ENCODE measurements at regions not wholly inside any gene's neighbourhood (a gene's known extent, or its start where the extent isn't known, plus 50 kb on each side); places are given as distances from the start of the nearest gene placed in this dataset.

- DNase-seq (ENCODE audit: low read depth): no peak
- TF ChIP-seq CTCF (IDR thresholded peaks at IDR 0.05; ENCODE audit: insufficient read depth, low read depth, low read length): no peak
- Histone ChIP-seq H3K27me3 (ENCODE audit: control insufficient read depth, insufficient read depth, low read length) (no peaks in the 10 kb centered on the region), H3K4me3 (ENCODE audit: low read depth, low read length) (no peak overlapping the region), H3K36me3 (ENCODE audit: control insufficient read depth, insufficient read depth, low read length) (no peaks in the 10 kb centered on the region)
- POLR2A ChIA-PET: no interaction called here
- CTCF ChIA-PET: no interaction called here
Observed at GRCh38 chr6:106892186-106892585, 82.3 kb downstream of the CD24 start.

GRCh38 chr6:106890447-106890846 lies 84.1 kb downstream of the CD24 start:
- no peak for DNase-seq (ENCODE audit: low read depth)
- H3K36me3 ChIP-seq (ENCODE audit: control insufficient read depth, insufficient read depth, low read length): no peaks in the 10 kb centered on the region
- CTCF ChIA-PET: no interaction called here

GRCh38 chr6:106889692-106890091 lies 84.8 kb downstream of the CD24 start:
- no peak for TF ChIP-seq CTCF (IDR thresholded peaks at IDR 0.05; ENCODE audit: insufficient read depth, low read depth, low read length)
- ChIA-PET CTCF (no interaction called here), POLR2A (interaction anchor here (0.6 kb wide), 1 partner anchor 18 kb away, joined by 4 read pairs; no protein-coding TSS in a partner anchor)
- H3K36me3 ChIP-seq (ENCODE audit: control insufficient read depth, insufficient read depth, low read length): no peaks in the 10 kb centered on the region
- DNase-seq (ENCODE audit: low read depth): no peak
- H3K27me3 ChIP-seq (ENCODE audit: control insufficient read depth, insufficient read depth, low read length): no peaks in the 10 kb centered on the region
- H3K4me3 ChIP-seq (ENCODE audit: low read depth, low read length): no peak overlapping the region

More at GRCh38 chr6:106890447-106890846, 84.1 kb downstream of the CD24 start:
- POLR2A ChIA-PET: no interaction called here
- no peak overlapping the region for H3K4me3 ChIP-seq (ENCODE audit: low read depth, low read length)
- no peak for TF ChIP-seq CTCF (IDR thresholded peaks at IDR 0.05; ENCODE audit: insufficient read depth, low read depth, low read length)
- no peaks in the 10 kb centered on the region for H3K27me3 ChIP-seq (ENCODE audit: control insufficient read depth, insufficient read depth, low read length)

GRCh38 chr6:106886922-106887797 lies 87.4 kb downstream of the CD24 start:
- ChIA-PET POLR2A (no interaction called here), CTCF (interaction anchor here (0.8 kb wide), 1 partner anchor 15 kb away, joined by 4 read pairs; no protein-coding TSS in a partner anchor)
- H3K4me3 ChIP-seq (ENCODE audit: low read depth, low read length): no peak overlapping the region
- H3K27me3 ChIP-seq (ENCODE audit: control insufficient read depth, insufficient read depth, low read length): no peaks in the 10 kb centered on the region
- TF ChIP-seq CTCF (IDR thresholded peaks at IDR 0.05; ENCODE audit: insufficient read depth, low read depth, low read length): no peak
- DNase-seq (ENCODE audit: low read depth): no peak
- no peaks in the 10 kb centered on the region for H3K36me3 ChIP-seq (ENCODE audit: control insufficient read depth, insufficient read depth, low read length)

- CTCF ChIA-PET: no interaction called here
- no peak for TF ChIP-seq CTCF (IDR thresholded peaks at IDR 0.05; ENCODE audit: insufficient read depth, low read depth, low read length)
- no peaks in the 10 kb centered on the region for H3K36me3 ChIP-seq (ENCODE audit: control insufficient read depth, insufficient read depth, low read length)
- no peaks in the 10 kb centered on the region for H3K27me3 ChIP-seq (ENCODE audit: control insufficient read depth, insufficient read depth, low read length)
- H3K4me3 ChIP-seq (ENCODE audit: low read depth, low read length): no peak overlapping the region
- POLR2A ChIA-PET: no interaction called here
- DNase-seq (ENCODE audit: low read depth): no peak
Observed at GRCh38 chr6:106886081-106886843, 88.3 kb downstream of the CD24 start.
